Osteoblast (primary cell): ENCODE measurements at regions not wholly inside any gene's neighbourhood (a gene's known extent, or its start where the extent isn't known, plus 50 kb on each side); places are given as distances from the start of the nearest gene placed in this dataset.

ENCODE experiments used
- DNase-seq: peaks from one replicate; pipeline ENCODE4 v3.0.0; 2011; ENCODE audit warnings: low spot score, mixed read lengths; ENCODE audit not compliant: insufficient read length; ENCODE audit errors: missing footprints
- H2AFZ ChIP-seq: 2 replicates; pipeline ENCODE4 v1.6.0; 2011; ENCODE audit warnings: mild to moderate bottlenecking, low read length
- H3K27ac ChIP-seq: 2 replicates; pipeline ENCODE4 v1.5.1; 2011; ENCODE audit warnings: mild to moderate bottlenecking, low read depth, low read length, moderate library complexity
- H3K27me3 ChIP-seq: 2 replicates; pipeline ENCODE4 v1.6.0; 2012; ENCODE audit warnings: mild to moderate bottlenecking, control low read depth, inconsistent platforms, low read length, moderate library complexity; ENCODE audit not compliant: insufficient read depth
- H3K36me3 ChIP-seq: 2 replicates; pipeline ENCODE4 v1.5.1; 2011; ENCODE audit warnings: mild to moderate bottlenecking, low read length, control low read depth, moderate library complexity; ENCODE audit not compliant: insufficient read depth
- H3K4me1 ChIP-seq: 2 replicates; pipeline ENCODE4 v1.5.1; 2011; ENCODE audit warnings: mild to moderate bottlenecking, low read length, control low read depth, moderate library complexity; ENCODE audit not compliant: insufficient read depth
- H3K4me2 ChIP-seq: 2 replicates; pipeline ENCODE4 v1.6.0; 2011; ENCODE audit warnings: mild to moderate bottlenecking, low read length; ENCODE audit not compliant: insufficient read depth
- H3K4me3 ChIP-seq: fragments of 200-600 bp; sonication (generic); 3 replicates; pipeline ENCODE4 v1.5.1; 2012; ENCODE audit warnings: mild to moderate bottlenecking, low read length, inconsistent platforms; ENCODE audit not compliant: insufficient read depth
- H3K79me2 ChIP-seq: 2 replicates; pipeline ENCODE4 v1.6.0; 2012; ENCODE audit warnings: mild to moderate bottlenecking, low read length, control low read depth, inconsistent platforms; ENCODE audit not compliant: insufficient read depth
- H3K9me3 ChIP-seq: 2 replicates; pipeline ENCODE4 v1.5.1; 2011; ENCODE audit warnings: low read depth, low read length, control low read depth
- H4K20me1 ChIP-seq: 2 replicates; pipeline ENCODE4 v1.6.0; 2012; ENCODE audit warnings: mild to moderate bottlenecking, low read length, control low read depth; ENCODE audit not compliant: insufficient read depth
- TF ChIP-seq, protein P1 (sequence below): IDR thresholded peaks from 2 replicates; pipeline ENCODE4 v1.5.1; 2011; ENCODE audit warnings: mild to moderate bottlenecking, low read depth, low read length, moderate library complexity; ENCODE audit errors: extremely low read depth

DNA sequence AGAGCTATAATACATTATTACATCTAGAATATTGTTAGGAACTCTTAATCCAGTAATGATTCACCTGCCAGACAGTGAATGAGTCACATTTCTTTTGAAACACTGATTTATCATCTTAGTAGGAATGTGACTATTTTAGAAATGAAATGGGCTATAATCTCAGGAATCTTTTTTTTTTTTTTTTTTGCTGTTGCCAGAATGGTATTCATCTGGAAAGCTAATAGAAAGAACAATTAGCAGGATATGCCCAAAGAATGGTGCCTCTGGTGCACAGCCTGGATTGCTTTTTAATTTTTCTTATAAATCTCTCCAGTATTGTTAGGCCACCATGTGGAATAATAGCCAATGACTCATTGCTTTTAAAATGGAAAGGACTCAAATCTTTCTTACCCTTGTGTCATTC is 181.1 kb upstream of the SMIM31 start:
- Histone ChIP-seq H2AFZ (no peak overlapping the region), H3K4me3 (no peak overlapping the region), H3K27ac (no peak overlapping the region), H4K20me1 (no peaks in the 10 kb centered on the region), H3K4me1 (peaks cover 4% of the 10 kb centered on the region), H3K36me3 (no peaks in the 10 kb centered on the region), H3K9me3 (no peaks in the 10 kb centered on the region), H3K4me2 (no peak overlapping the region), H3K79me2 (no peaks in the 10 kb centered on the region), H3K27me3 (no peaks in the 10 kb centered on the region)
- no peak for DNase-seq
- TF ChIP-seq, protein P1, sequence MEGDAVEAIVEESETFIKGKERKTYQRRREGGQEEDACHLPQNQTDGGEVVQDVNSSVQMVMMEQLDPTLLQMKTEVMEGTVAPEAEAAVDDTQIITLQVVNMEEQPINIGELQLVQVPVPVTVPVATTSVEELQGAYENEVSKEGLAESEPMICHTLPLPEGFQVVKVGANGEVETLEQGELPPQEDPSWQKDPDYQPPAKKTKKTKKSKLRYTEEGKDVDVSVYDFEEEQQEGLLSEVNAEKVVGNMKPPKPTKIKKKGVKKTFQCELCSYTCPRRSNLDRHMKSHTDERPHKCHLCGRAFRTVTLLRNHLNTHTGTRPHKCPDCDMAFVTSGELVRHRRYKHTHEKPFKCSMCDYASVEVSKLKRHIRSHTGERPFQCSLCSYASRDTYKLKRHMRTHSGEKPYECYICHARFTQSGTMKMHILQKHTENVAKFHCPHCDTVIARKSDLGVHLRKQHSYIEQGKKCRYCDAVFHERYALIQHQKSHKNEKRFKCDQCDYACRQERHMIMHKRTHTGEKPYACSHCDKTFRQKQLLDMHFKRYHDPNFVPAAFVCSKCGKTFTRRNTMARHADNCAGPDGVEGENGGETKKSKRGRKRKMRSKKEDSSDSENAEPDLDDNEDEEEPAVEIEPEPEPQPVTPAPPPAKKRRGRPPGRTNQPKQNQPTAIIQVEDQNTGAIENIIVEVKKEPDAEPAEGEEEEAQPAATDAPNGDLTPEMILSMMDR = no peak

DNA sequence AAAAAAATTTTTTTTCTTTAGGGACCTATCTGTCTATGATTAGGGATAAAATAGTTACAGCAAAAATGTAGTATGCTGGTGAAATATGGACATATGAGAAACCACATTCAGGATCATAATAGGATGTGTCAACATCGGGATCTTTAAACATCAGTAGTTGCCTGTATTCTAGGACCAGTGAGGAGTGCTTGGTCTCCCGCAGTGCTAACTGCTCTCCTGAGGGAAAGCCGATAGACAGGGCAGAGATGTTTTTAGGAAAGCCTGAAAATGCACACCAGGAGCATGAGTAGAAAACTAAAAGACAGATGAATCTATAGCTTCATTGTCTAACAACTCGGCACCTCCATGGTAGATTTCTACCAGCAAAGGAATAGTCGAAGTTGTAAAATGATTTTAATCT is 178.1 kb upstream of the SMIM31 start:
- TF ChIP-seq, protein P1 = no peak
- Histone ChIP-seq H3K79me2 (no peaks in the 10 kb centered on the region), H3K4me2 (no peak overlapping the region), H4K20me1 (no peaks in the 10 kb centered on the region), H3K4me3 (no peak overlapping the region), H3K36me3 (no peaks in the 10 kb centered on the region), H3K9me3 (no peaks in the 10 kb centered on the region), H3K27me3 (no peaks in the 10 kb centered on the region), H3K4me1 (peaks cover 4% of the 10 kb centered on the region), H2AFZ (no peak overlapping the region), H3K27ac (no peak overlapping the region)
- no peak for DNase-seq

DNA sequence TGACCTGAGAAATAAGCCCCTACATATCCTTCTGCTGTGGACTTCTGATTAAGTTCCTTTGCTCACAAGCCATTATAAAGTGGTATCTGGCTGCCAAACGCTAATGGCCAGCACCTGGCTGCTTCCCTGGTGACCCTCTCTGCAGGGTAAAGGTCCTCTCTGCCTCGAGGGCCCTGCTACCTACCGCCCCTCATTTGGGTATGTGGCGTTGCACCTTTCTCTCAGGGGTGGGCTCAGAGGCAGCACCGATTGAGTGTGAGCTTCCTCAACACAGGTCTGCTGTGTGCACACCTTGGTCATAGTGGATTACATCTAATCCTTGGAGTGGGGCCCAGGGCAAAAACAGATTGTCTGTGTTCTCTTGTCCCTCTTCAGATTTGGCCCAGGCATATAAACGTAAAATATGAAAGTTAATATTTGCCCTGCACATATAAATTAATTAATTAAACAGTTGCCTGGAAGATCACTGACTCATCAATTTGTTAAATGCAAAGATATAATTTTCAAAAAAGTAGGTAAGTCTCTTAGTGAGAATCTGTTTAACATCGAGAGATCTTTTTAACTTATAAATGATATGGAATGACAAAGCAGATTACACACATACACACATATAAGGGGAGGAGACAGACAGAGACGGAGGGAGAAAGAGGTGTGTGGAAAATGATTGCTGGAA is 174.5 kb upstream of the SMIM31 start:
- TF ChIP-seq, protein P1 = no peak
- H4K20me1 ChIP-seq = no peaks in the 10 kb centered on the region
- DNase-seq = no peak
- H3K4me1 ChIP-seq = no peaks in the 10 kb centered on the region
- no peak overlapping the region for H3K4me3 ChIP-seq
- H2AFZ ChIP-seq = no peak overlapping the region
- no peak overlapping the region for H3K4me2 ChIP-seq
- H3K79me2 ChIP-seq = no peaks in the 10 kb centered on the region
- H3K27ac ChIP-seq = no peak overlapping the region
- H3K9me3 ChIP-seq = no peaks in the 10 kb centered on the region
- H3K36me3 ChIP-seq = no peaks in the 10 kb centered on the region
- no peaks in the 10 kb centered on the region for H3K27me3 ChIP-seq

DNA sequence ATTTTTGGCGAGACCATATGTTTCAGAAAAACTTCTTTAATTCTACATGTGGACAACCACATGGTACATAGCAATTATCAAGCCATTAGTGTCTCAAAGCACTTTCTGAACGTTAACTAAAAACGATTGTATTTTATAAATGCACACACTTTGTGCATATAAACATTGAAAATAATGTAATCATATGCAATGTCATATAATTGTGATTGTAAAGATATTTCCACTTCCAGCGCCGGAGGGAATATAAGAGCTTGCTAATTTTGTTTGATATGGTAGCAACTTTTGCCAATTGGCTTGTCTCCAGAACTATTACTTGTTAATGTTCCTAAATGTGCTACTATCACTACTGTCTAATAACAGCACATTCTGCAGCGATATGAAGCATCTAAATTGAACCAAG is 162.3 kb upstream of the SMIM31 start:
- Histone ChIP-seq H4K20me1 (no peaks in the 10 kb centered on the region), H3K4me3 (no peak overlapping the region), H3K27me3 (no peaks in the 10 kb centered on the region), H3K79me2 (no peaks in the 10 kb centered on the region), H3K4me2 (no peak overlapping the region), H3K9me3 (no peaks in the 10 kb centered on the region), H3K27ac (no peak overlapping the region), H3K4me1 (no peaks in the 10 kb centered on the region), H3K36me3 (no peaks in the 10 kb centered on the region), H2AFZ (no peak overlapping the region)
- TF ChIP-seq, protein P1 = no peak
- no peak for DNase-seq
